ENCODE measurements at regions not wholly inside any gene's neighbourhood (a gene's known extent, or its start where the extent isn't known, plus 50 kb on each side); places are given as distances from the start of the nearest gene placed in this dataset.
"Not testable (repeated sequence)": the region's sequence is repeated elsewhere in the genome, so short reads cannot be mapped to it uniquely, and the experiment has no call there.

GRCh38 chr7:124192885-124193284 lies 160.0 kb upstream of the TMEM229A start:
- Histone ChIP-seq H3K4me3 (ENCODE audit: low read depth, low read length) (no peak overlapping the region), H3K36me3 (ENCODE audit: control insufficient read depth, insufficient read depth, low read length) (no peaks in the 10 kb centered on the region), H3K27ac (ENCODE audit: low read depth, low read length) (no peak overlapping the region), H3K4me1 (ENCODE audit: control insufficient read depth, insufficient read depth, low read length) (0 out of 2 replicates have a peak, but pooled peaks cover 3% of the 10 kb centered on the region), H3K9me3 (ENCODE audit: control insufficient read depth, insufficient read depth, low read depth, low read length) (no peaks in the 10 kb centered on the region), H3K9ac (ENCODE audit: low read length) (no peak overlapping the region), H3K27me3 (ENCODE audit: control insufficient read depth, insufficient read depth, low read length) (no peaks in the 10 kb centered on the region)

GRCh38 chr7:124191713-124192112 lies 158.8 kb upstream of the TMEM229A start:
- Histone ChIP-seq H3K9me3 (ENCODE audit: control insufficient read depth, insufficient read depth, low read depth, low read length) (no peaks in the 10 kb centered on the region), H3K4me3 (ENCODE audit: low read depth, low read length) (no peak overlapping the region), H3K36me3 (ENCODE audit: control insufficient read depth, insufficient read depth, low read length) (no peaks in the 10 kb centered on the region), H3K27ac (ENCODE audit: low read depth, low read length) (no peak overlapping the region), H3K4me1 (ENCODE audit: control insufficient read depth, insufficient read depth, low read length) (0 out of 2 replicates have a peak, but pooled peaks cover 3% of the 10 kb centered on the region), H3K9ac (ENCODE audit: low read length) (no peak overlapping the region), H3K27me3 (ENCODE audit: control insufficient read depth, insufficient read depth, low read length) (no peaks in the 10 kb centered on the region)

GRCh38 chr7:124191030-124191429 lies 158.2 kb upstream of the TMEM229A start:
- Histone ChIP-seq H3K9me3 (ENCODE audit: control insufficient read depth, insufficient read depth, low read depth, low read length) (no peaks in the 10 kb centered on the region), H3K4me1 (ENCODE audit: control insufficient read depth, insufficient read depth, low read length) (0 out of 2 replicates have a peak, but pooled peaks cover 3% of the 10 kb centered on the region), H3K4me3 (ENCODE audit: low read depth, low read length) (no peak overlapping the region), H3K27ac (ENCODE audit: low read depth, low read length) (no peak overlapping the region), H3K9ac (ENCODE audit: low read length) (no peak overlapping the region), H3K36me3 (ENCODE audit: control insufficient read depth, insufficient read depth, low read length) (no peaks in the 10 kb centered on the region), H3K27me3 (ENCODE audit: control insufficient read depth, insufficient read depth, low read length) (no peaks in the 10 kb centered on the region)

GRCh38 chr7:124188576-124188975 lies 155.7 kb upstream of the TMEM229A start:
- H3K27me3 ChIP-seq (ENCODE audit: control insufficient read depth, insufficient read depth, low read length) = no peaks in the 10 kb centered on the region
- H3K9ac ChIP-seq (ENCODE audit: low read length) = no peak overlapping the region
- H3K4me1 ChIP-seq (ENCODE audit: control insufficient read depth, insufficient read depth, low read length) = 0 out of 2 replicates have a peak, but pooled peaks cover 3% of the 10 kb centered on the region
- H3K4me3 ChIP-seq (ENCODE audit: low read depth, low read length) = no peak overlapping the region
- H3K9me3 ChIP-seq (ENCODE audit: control insufficient read depth, insufficient read depth, low read depth, low read length) = no peaks in the 10 kb centered on the region
- H3K27ac ChIP-seq (ENCODE audit: low read depth, low read length) = no peak overlapping the region
- H3K36me3 ChIP-seq (ENCODE audit: control insufficient read depth, insufficient read depth, low read length) = no peaks in the 10 kb centered on the region

GRCh38 chr7:124187962-124188361 lies 155.1 kb upstream of the TMEM229A start:
- no peak overlapping the region for H3K27ac ChIP-seq (ENCODE audit: low read depth, low read length)
- H3K9me3 ChIP-seq (ENCODE audit: control insufficient read depth, insufficient read depth, low read depth, low read length) = no peaks in the 10 kb centered on the region
- no peak overlapping the region for H3K4me3 ChIP-seq (ENCODE audit: low read depth, low read length)
- H3K36me3 ChIP-seq (ENCODE audit: control insufficient read depth, insufficient read depth, low read length) = no peaks in the 10 kb centered on the region
- H3K27me3 ChIP-seq (ENCODE audit: control insufficient read depth, insufficient read depth, low read length) = no peaks in the 10 kb centered on the region
- 0 out of 2 replicates have a peak, but pooled peaks cover 3% of the 10 kb centered on the region for H3K4me1 ChIP-seq (ENCODE audit: control insufficient read depth, insufficient read depth, low read length)
- H3K9ac ChIP-seq (ENCODE audit: low read length) = no peak overlapping the region

GRCh38 chr7:124183649-124184048 lies 150.8 kb upstream of the TMEM229A start:
- Histone ChIP-seq H3K9me3 (ENCODE audit: control insufficient read depth, insufficient read depth, low read depth, low read length) (no peaks in the 10 kb centered on the region), H3K4me1 (ENCODE audit: control insufficient read depth, insufficient read depth, low read length) (no peaks in the 10 kb centered on the region), H3K4me3 (ENCODE audit: low read depth, low read length) (no peak overlapping the region), H3K9ac (ENCODE audit: low read length) (no peak overlapping the region), H3K27me3 (ENCODE audit: control insufficient read depth, insufficient read depth, low read length) (no peaks in the 10 kb centered on the region), H3K36me3 (ENCODE audit: control insufficient read depth, insufficient read depth, low read length) (no peaks in the 10 kb centered on the region), H3K27ac (ENCODE audit: low read depth, low read length) (no peak overlapping the region)

- H3K9ac ChIP-seq (ENCODE audit: low read length) = no peak overlapping the region
These were observed 146.8 kb upstream of the TMEM229A start for GRCh38 chr7:124179641-124180040.

GRCh38 chr7:124177891-124178290 lies 145.0 kb upstream of the TMEM229A start:
- Histone ChIP-seq H3K4me1 (ENCODE audit: control insufficient read depth, insufficient read depth, low read length) (no peaks in the 10 kb centered on the region), H3K9me3 (ENCODE audit: control insufficient read depth, insufficient read depth, low read depth, low read length) (peaks cover 5% of the 10 kb centered on the region), H3K9ac (ENCODE audit: low read length) (no peak overlapping the region), H3K4me3 (ENCODE audit: low read depth, low read length) (no peak overlapping the region), H3K27me3 (ENCODE audit: control insufficient read depth, insufficient read depth, low read length) (no peaks in the 10 kb centered on the region), H3K27ac (ENCODE audit: low read depth, low read length) (no peak overlapping the region), H3K36me3 (ENCODE audit: control insufficient read depth, insufficient read depth, low read length) (no peaks in the 10 kb centered on the region)

More at GRCh38 chr7:124179641-124180040, 146.8 kb upstream of the TMEM229A start:
- no peak overlapping the region for H3K27ac ChIP-seq (ENCODE audit: low read depth, low read length)
- peaks cover 5% of the 10 kb centered on the region for H3K9me3 ChIP-seq (ENCODE audit: control insufficient read depth, insufficient read depth, low read depth, low read length)
- no peaks in the 10 kb centered on the region for H3K27me3 ChIP-seq (ENCODE audit: control insufficient read depth, insufficient read depth, low read length)
- H3K4me3 ChIP-seq (ENCODE audit: low read depth, low read length) = no peak overlapping the region
- no peaks in the 10 kb centered on the region for H3K4me1 ChIP-seq (ENCODE audit: control insufficient read depth, insufficient read depth, low read length)
- H3K36me3 ChIP-seq (ENCODE audit: control insufficient read depth, insufficient read depth, low read length) = no peaks in the 10 kb centered on the region

- H3K27ac ChIP-seq (ENCODE audit: low read depth, low read length); H3K9ac ChIP-seq (ENCODE audit: low read length); H3K4me1 ChIP-seq (ENCODE audit: control insufficient read depth, insufficient read depth, low read length); H3K4me3 ChIP-seq (ENCODE audit: low read depth, low read length); H3K9me3 ChIP-seq (ENCODE audit: control insufficient read depth, insufficient read depth, low read depth, low read length); H3K36me3 ChIP-seq (ENCODE audit: control insufficient read depth, insufficient read depth, low read length); H3K27me3 ChIP-seq (ENCODE audit: control insufficient read depth, insufficient read depth, low read length): not testable (repeated sequence)
These were observed 138.9 kb upstream of the TMEM229A start for GRCh38 chr7:124171812-124172211.

GRCh38 chr7:124171068-124171467 lies 138.2 kb upstream of the TMEM229A start:
- H3K27ac ChIP-seq (ENCODE audit: low read depth, low read length) = no peak overlapping the region
- no peak overlapping the region for H3K4me3 ChIP-seq (ENCODE audit: low read depth, low read length)
- peaks cover 4% of the 10 kb centered on the region for H3K9me3 ChIP-seq (ENCODE audit: control insufficient read depth, insufficient read depth, low read depth, low read length)
- H3K9ac ChIP-seq (ENCODE audit: low read length) = no peak overlapping the region
- no peaks in the 10 kb centered on the region for H3K27me3 ChIP-seq (ENCODE audit: control insufficient read depth, insufficient read depth, low read length)
- H3K4me1 ChIP-seq (ENCODE audit: control insufficient read depth, insufficient read depth, low read length) = no peaks in the 10 kb centered on the region
- no peaks in the 10 kb centered on the region for H3K36me3 ChIP-seq (ENCODE audit: control insufficient read depth, insufficient read depth, low read length)

GRCh38 chr7:124168616-124169015 lies 135.7 kb upstream of the TMEM229A start:
- H3K4me3 ChIP-seq (ENCODE audit: low read depth, low read length) = no peak overlapping the region
- no peaks in the 10 kb centered on the region for H3K9me3 ChIP-seq (ENCODE audit: control insufficient read depth, insufficient read depth, low read depth, low read length)
- H3K4me1 ChIP-seq (ENCODE audit: control insufficient read depth, insufficient read depth, low read length) = no peaks in the 10 kb centered on the region
- H3K9ac ChIP-seq (ENCODE audit: low read length) = no peak overlapping the region
- H3K36me3 ChIP-seq (ENCODE audit: control insufficient read depth, insufficient read depth, low read length) = no peaks in the 10 kb centered on the region
- no peak overlapping the region for H3K27ac ChIP-seq (ENCODE audit: low read depth, low read length)
- H3K27me3 ChIP-seq (ENCODE audit: control insufficient read depth, insufficient read depth, low read length) = no peaks in the 10 kb centered on the region

- Histone ChIP-seq H3K27ac (ENCODE audit: low read depth, low read length) (no peak overlapping the region), H3K9ac (ENCODE audit: low read length) (no peak overlapping the region), H3K4me3 (ENCODE audit: low read depth, low read length) (no peak overlapping the region)
These were observed 129.8 kb upstream of the TMEM229A start for GRCh38 chr7:124162667-124163066.

More at GRCh38 chr7:124162667-124163066, 129.8 kb upstream of the TMEM229A start:
- Histone ChIP-seq H3K36me3 (ENCODE audit: control insufficient read depth, insufficient read depth, low read length) (no peaks in the 10 kb centered on the region), H3K9me3 (ENCODE audit: control insufficient read depth, insufficient read depth, low read depth, low read length) (no peaks in the 10 kb centered on the region), H3K27me3 (ENCODE audit: control insufficient read depth, insufficient read depth, low read length) (no peaks in the 10 kb centered on the region), H3K4me1 (ENCODE audit: control insufficient read depth, insufficient read depth, low read length) (no peaks in the 10 kb centered on the region)
